ENCODE measurements at regions not wholly inside any gene's neighbourhood (a gene's known extent, or its start where the extent isn't known, plus 50 kb on each side); places are given as distances from the start of the nearest gene placed in this dataset.

DNA sequence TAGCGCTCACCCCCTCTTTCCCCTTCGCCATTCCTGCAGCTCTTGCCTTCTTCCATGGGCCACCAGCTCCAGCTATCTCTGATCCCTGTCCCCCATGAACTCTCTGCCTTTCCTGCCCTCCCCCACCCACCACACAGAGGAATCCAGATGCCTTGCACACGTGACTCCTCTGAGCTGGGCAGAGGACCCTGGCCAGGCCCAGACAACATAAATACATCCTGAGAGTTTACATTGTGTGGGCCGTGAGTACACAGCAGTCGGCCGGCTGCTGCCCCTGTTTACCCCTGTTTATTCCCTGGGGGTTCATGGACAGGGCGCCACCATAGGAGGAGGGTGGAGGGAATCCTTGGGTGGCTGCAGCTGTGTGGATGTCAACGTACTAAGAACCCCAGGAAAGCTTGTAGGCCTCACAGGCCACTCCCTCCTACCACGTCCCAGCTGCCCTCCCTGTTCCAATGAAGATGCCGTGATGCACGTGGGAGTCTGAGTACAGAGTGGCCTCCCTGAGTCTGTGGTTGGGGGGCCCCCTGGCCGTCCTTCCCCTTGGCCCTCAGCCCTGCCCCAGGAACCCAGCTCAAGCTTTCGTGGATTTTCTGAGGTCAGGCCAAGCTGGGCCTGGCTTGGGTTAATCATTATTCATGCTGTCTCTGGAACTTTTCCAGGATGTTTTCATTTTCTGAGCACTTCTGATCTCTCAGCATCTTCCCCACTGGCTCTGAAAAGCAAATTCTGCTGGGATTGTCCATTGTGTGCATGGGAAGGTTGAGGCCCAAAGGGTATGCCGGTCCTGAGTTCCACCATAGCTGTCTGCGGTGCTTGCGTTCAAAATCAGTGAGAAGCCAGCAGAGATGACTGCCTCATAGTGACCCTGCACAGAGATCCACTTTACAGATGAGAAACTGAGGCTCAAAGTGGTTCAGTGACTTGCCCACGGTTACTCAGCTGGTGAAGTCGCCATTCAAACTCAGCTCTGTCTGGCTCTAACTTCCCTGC, 136.3 kb downstream of the MRPL14 start:
- ATAC-seq (peak; percentile 1), DNase-seq (no peak)
- intact Hi-C loops (cut with micrococcal nuclease) = no loop called here

DNA sequence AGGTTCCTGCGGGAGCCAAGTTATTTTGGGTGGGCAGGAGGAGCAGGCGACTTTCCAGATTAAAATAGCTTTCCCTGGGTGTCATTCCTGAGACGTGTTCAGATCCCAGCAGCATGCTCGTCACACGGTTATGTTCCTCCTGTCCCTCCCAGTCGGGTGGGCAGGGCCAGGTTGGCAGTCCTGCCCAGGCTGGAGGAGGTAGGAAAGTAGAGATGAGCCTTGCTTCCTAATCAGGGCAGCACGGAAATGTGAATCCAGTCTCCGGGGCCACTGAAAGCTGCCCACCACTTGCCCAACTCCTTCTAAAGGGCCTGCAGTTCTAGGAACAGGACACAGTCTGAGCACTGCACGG, 137.0 kb downstream of the MRPL14 start:
- peak; percentile 71 for ATAC-seq
- intact Hi-C loops (cut with micrococcal nuclease) = no loop called here
- DNase-seq = peak; percentile 71

DNA sequence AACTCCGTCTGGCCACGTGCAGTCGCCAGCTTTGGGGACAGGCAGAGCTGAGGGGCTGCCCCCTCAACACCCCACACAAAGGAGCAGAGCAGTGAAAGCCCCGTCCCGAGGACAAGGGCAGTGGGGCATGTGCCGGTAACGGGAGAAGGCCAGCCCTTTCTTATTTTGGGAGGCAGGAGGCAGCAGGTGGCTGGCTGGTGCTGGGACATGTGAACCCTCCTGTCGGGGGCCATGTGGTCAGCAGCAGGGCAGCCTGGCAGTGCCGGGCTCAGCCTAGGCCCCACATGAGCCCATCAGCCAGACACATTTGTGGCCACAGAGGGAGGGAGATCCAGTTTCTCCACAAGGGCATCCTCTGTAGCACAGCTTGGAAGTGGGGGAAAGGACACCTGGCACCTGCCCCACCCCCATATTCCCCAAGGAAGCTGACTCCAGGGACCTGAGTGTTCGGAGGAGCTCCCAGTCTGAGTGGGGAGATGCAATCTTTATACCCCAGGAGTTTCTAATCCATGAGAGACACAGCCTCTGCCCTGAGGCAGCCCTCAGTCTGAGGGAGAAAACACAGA, 137.6 kb downstream of the MRPL14 start:
- DNase-seq = peak; percentile 51
- peak; percentile 6 for ATAC-seq
- intact Hi-C loops (cut with micrococcal nuclease) = no loop called here

DNA sequence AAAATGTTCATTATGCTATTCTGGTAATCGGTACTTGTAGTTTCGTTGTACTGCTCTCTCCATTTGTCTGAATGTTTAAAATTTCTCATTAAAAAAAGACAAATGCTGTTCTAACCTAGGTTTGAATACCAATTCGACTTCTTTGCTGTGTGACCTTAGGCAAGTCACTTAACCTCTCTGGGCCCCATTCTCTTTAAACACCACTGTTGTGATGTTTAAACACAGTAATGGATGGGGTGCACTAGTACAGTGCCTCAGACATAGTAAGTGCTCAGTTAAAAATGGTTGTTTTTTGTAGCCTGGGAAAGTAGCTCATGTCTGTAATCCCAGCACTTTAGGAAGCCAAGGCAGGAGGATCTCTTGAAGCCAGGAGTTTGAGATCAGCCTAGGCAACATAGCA, 138.5 kb downstream of the MRPL14 start:
- DNase-seq (no peak), ATAC-seq (no peak)
- intact Hi-C loops (cut with micrococcal nuclease) = no loop called here

DNA sequence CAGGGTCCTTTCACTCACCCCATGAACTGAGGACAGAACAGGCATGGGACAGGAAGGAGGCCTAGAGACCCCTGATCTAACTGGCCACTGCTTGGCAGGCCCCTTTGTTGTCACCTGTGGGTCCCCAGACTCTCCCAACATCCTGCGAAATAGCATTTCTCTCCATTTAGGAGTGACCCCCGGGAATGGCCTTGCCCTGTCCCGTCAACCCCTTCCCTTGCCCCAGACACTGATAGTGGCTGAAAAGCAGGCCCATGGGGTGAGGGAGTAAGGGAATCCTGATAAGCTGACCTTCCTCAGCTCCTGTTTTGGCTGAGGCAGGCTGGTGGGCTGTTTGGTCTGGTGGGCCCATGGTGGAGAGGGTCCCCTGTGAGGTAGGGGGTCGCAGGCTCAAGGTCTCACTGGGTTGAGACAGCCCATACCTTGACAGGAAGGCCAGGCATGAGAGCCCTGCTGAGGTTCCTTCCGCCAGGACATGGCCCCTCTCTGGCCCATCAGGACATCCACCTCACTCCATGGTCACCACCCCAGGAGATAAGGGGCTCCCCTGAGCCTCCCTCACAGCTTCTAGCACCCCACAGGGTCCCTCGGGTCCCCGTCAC, 139.3 kb downstream of the MRPL14 start:
- ATAC-seq = no peak
- no peak for DNase-seq
- intact Hi-C loops (cut with micrococcal nuclease) = no loop called here

DNA sequence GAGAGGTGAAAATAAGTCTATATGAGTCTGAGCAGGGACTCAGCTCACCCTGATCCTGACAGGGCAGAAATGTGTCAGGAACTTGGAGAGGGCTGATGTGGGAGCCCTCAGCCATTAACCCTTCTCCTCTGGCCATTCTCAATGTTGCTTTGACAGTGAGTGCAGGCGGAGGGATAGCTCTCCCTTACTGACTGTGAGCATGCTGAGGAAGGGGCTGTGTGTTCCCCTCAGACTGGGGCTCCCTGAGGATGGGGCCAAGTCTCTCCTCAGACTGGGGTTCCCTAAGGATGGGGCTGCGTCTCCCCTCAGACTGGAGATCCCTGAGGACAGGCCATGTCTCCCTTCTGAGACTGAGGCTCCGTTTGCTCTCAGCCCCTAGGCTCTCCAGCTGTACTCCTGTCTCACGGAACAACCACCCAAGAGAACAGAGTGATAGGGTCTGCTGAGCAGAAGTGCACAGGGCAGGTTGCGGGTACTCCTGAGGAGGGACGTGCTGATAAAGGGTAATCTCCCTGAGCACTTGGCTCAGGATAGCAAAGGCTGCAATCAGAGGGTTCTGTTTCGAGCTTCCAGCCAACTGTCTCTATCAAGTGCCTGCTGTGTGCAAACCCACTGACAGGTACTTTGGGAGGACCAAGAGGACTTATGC, 141.0 kb downstream of the MRPL14 start:
- intact Hi-C loops (cut with micrococcal nuclease) = no loop called here
- no peak for DNase-seq
- peak; percentile 14 for ATAC-seq

DNA sequence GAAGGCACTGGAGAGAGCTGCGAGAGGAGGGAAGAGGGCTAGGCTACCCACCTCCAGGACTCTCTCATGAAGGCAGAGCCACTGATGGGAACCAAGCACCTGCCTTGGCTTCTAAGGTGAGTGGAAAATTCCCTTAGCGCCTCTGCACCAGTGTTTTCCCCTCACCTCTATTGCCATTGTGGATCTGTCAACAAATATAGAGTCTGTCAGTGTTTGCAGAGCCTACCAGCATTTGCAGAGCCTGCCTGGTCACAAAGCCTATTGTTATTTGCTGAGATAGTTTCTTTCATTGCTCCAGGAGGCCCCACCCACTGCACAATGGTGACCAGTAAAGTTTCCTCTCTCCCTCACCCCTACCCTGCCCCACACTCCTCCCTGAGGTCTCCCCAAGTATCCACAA, 141.9 kb downstream of the MRPL14 start:
- no peak for ATAC-seq
- intact Hi-C loops (cut with micrococcal nuclease) = no loop called here

DNA sequence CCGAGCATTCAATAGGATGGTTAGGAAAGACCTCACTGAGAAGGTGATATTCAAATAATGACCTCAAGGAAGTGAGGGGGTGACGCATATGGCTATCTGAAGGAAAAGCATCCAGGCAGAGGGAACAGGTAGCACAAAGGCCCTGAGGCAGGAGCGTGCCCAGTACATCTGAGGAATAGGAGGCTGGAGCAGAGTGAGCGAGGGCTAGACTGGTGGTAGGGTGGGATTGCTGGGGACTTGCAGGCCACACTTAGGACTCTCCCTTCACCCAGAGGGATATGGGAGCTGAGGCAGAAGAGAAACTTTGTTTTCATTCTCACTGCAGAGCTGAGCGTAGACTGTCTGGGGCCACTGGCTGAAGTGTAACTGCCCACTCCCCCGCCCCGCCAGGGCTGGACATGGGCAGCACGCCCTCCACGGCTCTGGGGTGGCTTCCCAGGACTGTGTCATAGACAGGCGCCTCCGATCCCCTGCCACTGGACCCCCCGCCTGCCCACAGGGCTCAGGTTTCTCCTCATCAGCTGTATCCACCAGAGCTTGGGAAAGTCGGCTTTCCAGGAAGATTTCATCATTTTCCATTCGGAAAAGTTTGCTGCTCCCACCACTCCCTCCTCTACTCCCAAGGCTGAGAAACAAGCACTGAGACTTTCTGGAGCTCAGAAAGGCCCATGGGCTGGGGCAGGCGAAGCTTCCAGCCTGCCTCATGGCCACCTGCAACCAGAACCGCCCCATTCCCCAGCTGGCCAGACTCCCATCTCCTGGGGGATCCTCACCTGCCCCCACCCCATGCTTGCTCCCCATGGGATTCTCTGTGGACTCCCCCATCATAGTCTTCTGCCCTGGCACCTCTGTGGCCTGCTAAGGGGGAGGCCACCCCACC, 142.6 kb downstream of the MRPL14 start:
- DNase-seq (no peak), ATAC-seq (no peak)
- intact Hi-C loops (cut with micrococcal nuclease) = no loop called here

More for the DNA sequence above, 141.9 kb downstream of the MRPL14 start:
- no peak for DNase-seq

DNA sequence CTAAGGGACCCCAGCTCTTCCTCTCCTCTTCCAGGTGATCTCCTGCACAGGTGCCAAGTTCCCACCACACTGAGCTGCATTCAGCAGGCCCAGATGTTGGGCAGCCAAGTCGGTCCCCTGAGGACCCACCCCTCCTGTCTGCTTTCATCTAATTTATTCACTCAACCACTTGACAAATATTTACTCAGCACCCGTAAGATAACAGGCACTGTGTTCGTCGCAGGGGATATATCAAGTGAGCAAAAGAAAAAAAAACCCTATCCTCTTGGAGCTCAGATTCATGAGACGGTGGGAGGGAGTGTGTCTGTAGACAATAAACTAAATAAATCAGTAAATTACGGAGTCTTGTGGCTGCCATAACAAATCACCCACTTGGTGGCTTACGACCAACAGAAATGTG, 143.6 kb downstream of the MRPL14 start:
- intact Hi-C loops (cut with micrococcal nuclease) = no loop called here
- no peak for DNase-seq
- no peak for ATAC-seq

DNA sequence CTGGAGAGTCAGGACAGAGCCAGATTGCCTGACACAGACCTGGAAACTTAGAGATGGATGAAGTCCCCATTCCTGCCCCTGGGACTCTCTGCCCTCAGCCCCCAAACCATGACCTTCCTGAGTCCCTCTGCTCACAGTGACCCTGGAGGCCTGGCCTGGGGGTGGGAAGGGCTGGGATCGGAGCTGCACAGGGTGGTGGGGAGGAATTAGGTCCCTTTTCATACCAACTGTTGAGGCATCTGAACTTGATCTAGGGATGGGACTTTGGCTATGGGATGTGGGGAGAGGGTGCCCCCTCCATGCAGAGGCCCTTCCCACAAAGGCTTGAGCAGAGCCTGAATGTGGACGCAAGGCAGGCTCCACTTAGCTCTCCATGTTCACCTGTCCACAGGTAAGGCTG, 144.1 kb downstream of the MRPL14 start:
- no peak for DNase-seq
- intact Hi-C loops (cut with micrococcal nuclease) = no loop called here
- ATAC-seq = no peak

DNA sequence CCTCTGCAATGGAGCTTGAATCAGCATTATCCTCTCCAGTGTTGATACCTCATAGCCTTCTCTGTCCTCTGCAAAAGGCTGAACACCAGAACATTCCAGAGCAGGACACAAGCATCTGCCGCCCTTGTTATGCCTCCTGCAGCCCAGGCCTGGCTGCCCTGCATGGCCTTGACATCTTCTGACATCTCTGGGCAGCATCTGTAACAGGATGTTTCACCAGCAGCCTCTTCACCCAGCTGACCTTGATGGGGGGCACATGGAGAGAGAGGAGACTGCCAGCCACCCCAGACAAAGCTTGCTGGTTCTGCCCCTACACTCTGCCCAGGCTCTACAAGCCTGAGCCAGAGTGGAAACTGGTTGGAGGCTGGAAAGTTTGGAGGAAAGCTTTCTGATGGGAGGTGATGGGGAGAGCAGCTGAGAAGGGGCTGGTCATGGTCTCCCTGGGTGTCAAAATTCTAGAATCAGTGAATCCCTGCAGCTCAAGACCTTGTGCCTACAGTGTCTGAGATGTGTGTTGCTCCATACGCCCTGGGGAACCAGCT, 145.1 kb downstream of the MRPL14 start:
- ATAC-seq (no peak), DNase-seq (no peak)
- intact Hi-C loops (cut with micrococcal nuclease) = no loop called here

DNA sequence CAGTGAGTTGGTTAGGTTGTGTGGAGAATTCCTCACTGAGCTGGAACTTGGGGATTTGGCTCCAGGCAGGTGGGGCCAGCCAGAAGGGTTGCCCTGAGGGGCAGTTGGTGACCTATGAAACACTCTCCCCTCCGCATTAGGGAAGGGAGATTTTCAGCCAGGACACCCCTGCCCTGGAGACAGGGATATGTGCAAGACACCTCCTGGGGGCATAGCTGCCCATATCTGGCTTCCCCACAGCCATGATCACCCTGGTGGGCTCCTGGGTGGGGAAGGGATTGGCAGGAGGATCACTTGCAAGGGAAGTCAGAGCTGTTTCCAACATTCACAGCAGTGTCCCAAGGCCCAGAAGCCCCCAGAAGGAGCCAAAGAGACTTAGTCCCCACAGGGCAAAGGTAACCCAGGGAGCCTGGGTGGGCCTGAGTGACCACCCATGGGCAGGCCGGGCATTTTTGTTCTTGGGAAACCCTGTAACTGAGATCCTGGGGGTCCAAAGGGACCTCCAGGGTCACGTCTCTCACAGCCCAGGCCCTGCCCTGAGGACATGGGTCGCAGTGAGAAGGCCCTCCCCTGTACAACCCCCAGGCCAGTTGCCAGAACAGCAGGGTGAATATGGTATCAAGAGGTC, 145.8 kb downstream of the MRPL14 start:
- ATAC-seq (no peak), DNase-seq (no peak)
- intact Hi-C loops (cut with micrococcal nuclease) = no loop called here

DNA sequence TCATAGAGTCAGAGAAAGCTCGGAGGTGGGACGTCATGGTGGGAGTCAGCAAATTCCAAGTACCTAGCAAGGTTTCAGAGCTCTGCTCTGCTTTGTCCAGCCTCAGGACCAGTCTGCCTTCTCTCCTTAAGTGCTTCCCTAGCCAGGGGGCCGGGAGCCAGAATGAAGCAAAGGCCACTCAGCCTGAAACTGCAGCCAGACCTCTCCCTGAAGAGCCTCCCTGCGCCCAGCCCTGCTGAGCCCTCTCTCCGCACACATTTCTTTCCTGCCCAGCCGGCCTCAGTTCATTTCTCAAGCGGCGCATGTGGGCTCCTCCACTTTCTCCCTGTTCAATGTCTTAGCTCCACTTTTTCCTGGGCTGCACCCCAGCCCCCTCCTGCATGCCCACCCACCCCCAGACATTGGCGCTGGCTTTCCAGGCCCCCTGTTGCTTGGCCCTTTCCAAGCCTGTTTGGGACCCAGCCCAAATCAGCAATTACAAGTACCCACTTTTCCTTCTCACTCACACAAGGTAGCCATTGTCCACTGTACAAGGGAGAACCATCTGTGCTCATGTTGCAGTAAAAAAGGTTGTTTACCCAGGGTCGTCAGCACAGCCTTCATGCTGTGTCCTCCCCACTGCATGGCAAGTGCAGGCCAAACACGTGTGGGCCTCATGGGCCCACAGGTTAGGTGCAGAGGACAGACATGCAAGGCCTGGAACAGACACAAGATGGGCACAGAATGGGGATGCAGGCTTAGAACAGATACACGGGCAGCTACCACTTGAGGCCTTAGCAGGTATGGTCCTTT, 147.1 kb downstream of the MRPL14 start:
- DNase-seq (no peak), ATAC-seq (no peak)
- intact Hi-C loops (cut with micrococcal nuclease) = no loop called here

DNA sequence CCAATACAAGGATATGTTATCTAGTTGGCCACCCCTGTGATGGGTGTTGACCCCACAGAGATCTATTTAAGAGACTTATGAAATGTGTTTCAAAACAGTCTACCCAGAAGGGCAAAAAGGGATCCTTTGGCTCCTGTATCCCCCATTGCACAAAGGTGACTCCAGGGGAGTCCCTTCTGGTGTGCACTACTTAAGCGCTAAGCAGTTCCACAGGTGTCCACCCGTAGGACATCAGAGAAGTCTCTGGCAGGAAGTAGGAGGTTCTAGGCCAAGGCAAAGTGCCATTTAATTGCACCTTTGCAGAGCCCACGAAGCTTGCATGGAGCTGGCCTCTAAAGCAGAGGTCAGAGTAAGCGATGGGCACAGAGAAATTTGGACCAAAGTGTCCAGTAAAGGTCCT, 147.7 kb downstream of the MRPL14 start:
- intact Hi-C loops (cut with micrococcal nuclease) = no loop called here
- no peak for DNase-seq
- ATAC-seq = no peak

DNA sequence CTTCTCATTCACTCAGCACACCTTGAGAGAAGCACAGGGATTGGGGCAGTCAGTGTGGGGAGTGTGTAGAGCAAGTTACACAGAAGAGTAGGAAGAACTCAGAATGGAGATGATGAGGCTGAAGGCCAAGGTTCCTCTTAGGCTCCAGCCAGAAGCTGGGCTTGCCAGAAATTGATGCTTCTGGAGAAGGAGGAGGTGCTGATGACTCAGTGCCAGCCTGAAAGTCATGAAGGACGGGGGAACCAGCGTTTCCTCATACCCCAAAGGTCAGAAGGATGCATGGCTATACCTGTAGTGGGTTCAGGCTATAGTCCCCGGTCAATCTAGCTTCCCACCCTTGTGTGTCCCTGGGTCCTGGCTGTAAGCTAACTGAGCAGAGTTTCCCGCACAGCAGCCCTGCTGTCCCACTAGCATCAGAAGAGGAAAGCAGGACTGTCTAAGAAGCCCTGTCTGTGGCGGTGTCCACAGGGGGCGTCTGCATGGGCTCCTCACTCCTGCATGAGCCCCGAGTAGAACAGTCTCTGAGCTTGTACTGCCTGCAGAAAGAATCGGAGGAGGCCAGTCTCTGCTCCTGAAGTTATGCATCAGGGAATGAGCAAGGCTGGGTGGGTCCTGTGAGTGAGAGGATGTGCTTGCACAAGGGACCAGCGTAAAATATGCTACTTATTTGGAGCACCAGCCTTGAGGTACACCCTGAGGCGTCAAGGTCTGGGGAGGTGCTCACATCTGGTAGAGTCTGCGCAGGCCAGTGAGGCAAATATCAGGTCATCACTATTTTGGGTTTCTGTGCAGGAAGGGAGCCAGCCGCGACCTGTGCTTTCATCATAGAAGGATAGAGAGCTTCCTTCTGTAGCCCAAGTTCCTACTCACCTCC, 148.5 kb downstream of the MRPL14 start:
- DNase-seq = no peak
- intact Hi-C loops (cut with micrococcal nuclease) = no loop called here
- ATAC-seq = no peak

DNA sequence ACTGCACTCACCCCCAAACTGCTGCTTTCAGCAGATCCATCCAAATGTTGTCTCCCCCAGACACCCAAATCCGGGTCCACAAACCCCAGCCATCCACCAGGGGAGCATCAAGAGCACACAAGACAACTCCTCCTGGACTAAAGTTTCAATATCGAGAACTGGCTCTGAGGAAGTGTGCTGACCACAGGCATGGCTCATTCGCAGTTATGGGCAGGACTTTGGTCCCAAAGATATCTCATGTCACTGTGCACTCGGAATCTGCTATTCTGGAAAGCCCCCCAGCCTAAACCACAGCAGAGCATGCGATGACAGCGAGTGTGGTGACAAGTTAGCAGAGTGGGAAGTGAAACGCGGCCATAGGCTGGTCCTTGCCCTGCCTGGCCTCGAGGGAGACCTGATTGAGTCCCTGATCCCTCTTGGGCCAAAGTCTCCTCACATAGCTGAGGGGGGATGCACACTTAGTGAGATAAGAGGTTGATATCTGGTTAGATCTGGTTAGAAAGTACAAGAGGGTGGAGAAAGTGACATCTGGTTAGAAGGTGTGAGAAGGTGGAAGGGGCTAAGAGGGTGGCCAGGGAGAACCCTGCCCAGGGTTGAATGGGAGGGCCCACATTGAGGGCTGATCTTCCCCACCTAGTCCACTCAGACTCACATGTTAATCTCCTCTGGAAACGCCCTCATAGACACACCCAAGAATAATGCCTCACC, 149.7 kb downstream of the MRPL14 start:
- ATAC-seq (no peak), DNase-seq (no peak)
- intact Hi-C loops (cut with micrococcal nuclease) = no loop called here

All from left ventricle myocardium superior (tissue), 1 donor.